Smooth muscle cell (in vitro differentiated cells): ENCODE measurements at regions not wholly inside any gene's neighbourhood (a gene's known extent, or its start where the extent isn't known, plus 50 kb on each side); places are given as distances from the start of the nearest gene placed in this dataset.

Experiments used
- DNase-seq: peaks from one replicate; lab custom pipeline; 2025; ENCODE audit not compliant: unreplicated experiment; lab: John Stamatoyannopoulos, UW
- H2AFZ ChIP-seq: fragments of 200-600 bp; sonication (generic); 2 replicates; pipeline ENCODE4 v1.6.0; 2016; ENCODE audit warnings: antibody characterized with exemption, low read depth, mild to moderate bottlenecking
- H3F3A ChIP-seq: fragments of 200-600 bp; sonication (generic); 2 replicates; pipeline ENCODE4 v1.6.0; 2017; ENCODE audit warnings: antibody characterized with exemption, low read depth
- H3K27ac ChIP-seq: fragments of 200-600 bp; sonication (generic); 2 replicates; pipeline ENCODE4 v1.5.1; 2016; ENCODE audit warnings: low read depth, mild to moderate bottlenecking
- H3K27me3 ChIP-seq: fragments of 200-600 bp; sonication (generic); 2 replicates; pipeline ENCODE4 v1.6.1; 2016; ENCODE audit warnings: low read depth, mild to moderate bottlenecking
- H3K36me3 ChIP-seq: fragments of 200-600 bp; sonication (generic); 2 replicates; pipeline ENCODE4 v1.5.1; 2016; ENCODE audit warnings: low read depth
- H3K4me1 ChIP-seq: fragments of 200-600 bp; sonication (generic); 2 replicates; pipeline ENCODE4 v1.5.1; 2016; ENCODE audit warnings: low read depth
- H3K4me2 ChIP-seq: fragments of 200-600 bp; sonication (generic); 2 replicates; pipeline ENCODE4 v1.6.0; 2016; ENCODE audit warnings: mild to moderate bottlenecking
- H3K4me3 ChIP-seq: fragments of 200-600 bp; sonication (generic); 2 replicates; pipeline ENCODE4 v1.5.1; 2016; ENCODE audit warnings: mild to moderate bottlenecking
- H3K79me2 ChIP-seq: fragments of 200-600 bp; sonication (generic); 2 replicates; pipeline ENCODE4 v1.6.0; 2016; ENCODE audit warnings: low read depth, mild to moderate bottlenecking
- H3K9ac ChIP-seq: fragments of 200-600 bp; sonication (generic); 2 replicates; pipeline ENCODE4 v1.6.0; 2016; ENCODE audit warnings: low read depth
- H3K9me3 ChIP-seq: fragments of 200-600 bp; sonication (generic); replicated peaks from 2 replicates; pipeline ENCODE4 v1.5.1; 2016; ENCODE audit warnings: low read depth
- H4K20me1 ChIP-seq: fragments of 200-600 bp; sonication (generic); 2 replicates; pipeline ENCODE4 v1.6.0; 2016; ENCODE audit warnings: low read depth
- CTCF ChIP-seq: fragments of 200-600 bp; sonication (generic); IDR thresholded peaks from 2 replicates; pipeline ENCODE4 v1.5.1; 2017; ENCODE audit warnings: borderline replicate concordance, mild to moderate bottlenecking, antibody characterized with exemption; ENCODE audit not compliant: insufficient read depth, poor library complexity, severe bottlenecking
- WGBS: methylation state at CpG from one replicate; pipeline ENCODE4 v1.1.7; 2016; ENCODE audit warnings: low lambda C conversion rate; 5-methylcytosine and 5-hydroxymethylcytosine counted together

GRCh38 chr14:76577837-76578236, 183.4 kb upstream of the VASH1 start:
- H3K79me2 ChIP-seq = no peaks in the 10 kb centered on the region
- WGBS = 93% methylated on average over 3 of the region's 3 CpGs
- no peak for TF ChIP-seq CTCF
- no peak for DNase-seq
- H3K4me3 ChIP-seq = no peak overlapping the region
- no peak overlapping the region for H3K9ac ChIP-seq
- no peaks in the 10 kb centered on the region for H3K27me3 ChIP-seq
- H3K36me3 ChIP-seq = no peaks in the 10 kb centered on the region
- no peak overlapping the region for H3K27ac ChIP-seq
- H3F3A ChIP-seq = no peaks in the 10 kb centered on the region
- no peaks in the 10 kb centered on the region for H4K20me1 ChIP-seq
- H3K4me2 ChIP-seq = no peak overlapping the region
- no peaks in the 10 kb centered on the region for H3K9me3 ChIP-seq
- H2AFZ ChIP-seq = no peak overlapping the region
- no peaks in the 10 kb centered on the region for H3K4me1 ChIP-seq

GRCh38 chr14:76580399-76580798, 180.9 kb upstream of the VASH1 start:
- Histone ChIP-seq H2AFZ (no peak overlapping the region), H3K4me1 (peaks cover 3% of the 10 kb centered on the region), H4K20me1 (no peaks in the 10 kb centered on the region), H3K36me3 (no peaks in the 10 kb centered on the region), H3K27ac (no peak overlapping the region), H3K9me3 (no peaks in the 10 kb centered on the region), H3K4me2 (no peak overlapping the region), H3K9ac (no peak overlapping the region), H3K4me3 (no peak overlapping the region), H3K79me2 (no peaks in the 10 kb centered on the region), H3F3A (no peaks in the 10 kb centered on the region), H3K27me3 (no peaks in the 10 kb centered on the region)
- no peak for DNase-seq
- WGBS = 86% methylated on average over 2 of the region's 2 CpGs
- TF ChIP-seq CTCF = no peak

- 89% methylated on average over 1 of the region's 1 CpG for WGBS
- H3K27ac ChIP-seq = no peak overlapping the region
- H3K27me3 ChIP-seq = no peaks in the 10 kb centered on the region
- no peak overlapping the region for H3K4me2 ChIP-seq
- no peaks in the 10 kb centered on the region for H3K36me3 ChIP-seq
- no peaks in the 10 kb centered on the region for H4K20me1 ChIP-seq
- H3K4me1 ChIP-seq = peaks cover 3% of the 10 kb centered on the region
- DNase-seq = no peak
- H3K4me3 ChIP-seq = no peak overlapping the region
- H3K9ac ChIP-seq = no peak overlapping the region
- no peaks in the 10 kb centered on the region for H3F3A ChIP-seq
- H3K79me2 ChIP-seq = no peaks in the 10 kb centered on the region
- H3K9me3 ChIP-seq = no peaks in the 10 kb centered on the region
- no peak overlapping the region for H2AFZ ChIP-seq
- no peak for TF ChIP-seq CTCF
Observed at GRCh38 chr14:76580967-76581366, 180.3 kb upstream of the VASH1 start.

- peaks cover 3% of the 10 kb centered on the region for H3K4me1 ChIP-seq
- no peak overlapping the region for H3K4me3 ChIP-seq
- no peak overlapping the region for H3K9ac ChIP-seq
- no peaks in the 10 kb centered on the region for H3K27me3 ChIP-seq
- H3K36me3 ChIP-seq = no peaks in the 10 kb centered on the region
- H4K20me1 ChIP-seq = no peaks in the 10 kb centered on the region
- H3K79me2 ChIP-seq = no peaks in the 10 kb centered on the region
- H3K27ac ChIP-seq = no peak overlapping the region
- no peak overlapping the region for H2AFZ ChIP-seq
- TF ChIP-seq CTCF = no peak
- no peak for DNase-seq
- no peak overlapping the region for H3K4me2 ChIP-seq
- H3F3A ChIP-seq = no peaks in the 10 kb centered on the region
- no peaks in the 10 kb centered on the region for H3K9me3 ChIP-seq
- WGBS = 81% methylated on average over 1 of the region's 1 CpG
Observed at GRCh38 chr14:76581592-76581991, 179.7 kb upstream of the VASH1 start.
